Neural cell (in vitro differentiated cells): ENCODE measurements at regions not wholly inside any gene's neighbourhood (a gene's known extent, or its start where the extent isn't known, plus 50 kb on each side); places are given as distances from the start of the nearest gene placed in this dataset.

Source experiments
- H2AFZ ChIP-seq: fragments of 200-600, 300-800 bp; sonication (generic), shearing (Covaris generic); 2 replicates; pipeline ENCODE4 v1.6.0; 2014; ENCODE audit warnings: low read depth, mild to moderate bottlenecking, antibody characterized with exemption, low read length, moderate library complexity
- H3F3A ChIP-seq: fragments of 200-600 bp; shearing (Covaris generic); 2 replicates; pipeline ENCODE4 v1.6.1; 2016; ENCODE audit warnings: mild to moderate bottlenecking, moderate library complexity, mixed read lengths, antibody characterized with exemption, low read length; ENCODE audit not compliant: insufficient read depth, poor library complexity, severe bottlenecking
- H3K27ac ChIP-seq: fragments of 200-600, 300-800 bp; sonication (generic), shearing (Covaris generic); 2 replicates; pipeline ENCODE4 v1.5.1; 2014; ENCODE audit warnings: mild to moderate bottlenecking, low read length, moderate library complexity
- H3K27me3 ChIP-seq: fragments of 300-800, 200-600 bp; sonication (generic), shearing (Covaris generic); 2 replicates; pipeline ENCODE4 v1.6.0; 2014; ENCODE audit warnings: mild to moderate bottlenecking, low read depth, low read length, moderate library complexity; ENCODE audit not compliant: insufficient read depth
- H3K36me3 ChIP-seq: fragments of 300-800, 200-600 bp; sonication (generic), shearing (Covaris generic); 2 replicates; pipeline ENCODE4 v1.5.1; 2014; ENCODE audit warnings: mild to moderate bottlenecking, antibody characterized with exemption, low read length, moderate library complexity; ENCODE audit not compliant: insufficient read depth
- H3K4me2 ChIP-seq: fragments of 300-800, 200-600 bp; sonication (generic), shearing (Covaris generic); 2 replicates; pipeline ENCODE4 v1.6.0; 2014; ENCODE audit warnings: mild to moderate bottlenecking, low read length
- H3K4me3 ChIP-seq: fragments of 300-800, 200-600 bp; sonication (generic), shearing (Covaris generic); 2 replicates; pipeline ENCODE4 v1.5.1; 2014; ENCODE audit warnings: mild to moderate bottlenecking, low read length, moderate library complexity
- H3K79me2 ChIP-seq: fragments of 200-600 bp; shearing (Covaris generic); replicated peaks from 2 replicates; pipeline ENCODE4 v1.6.0; 2014; ENCODE audit warnings: mild to moderate bottlenecking, low read length, moderate library complexity; ENCODE audit not compliant: insufficient read depth
- H3K9ac ChIP-seq: fragments of 300-800, 200-600 bp; sonication (generic), shearing (Covaris generic); 2 replicates; pipeline ENCODE4 v1.6.1; 2016; ENCODE audit warnings: mild to moderate bottlenecking, low read length, mixed read lengths
- H3K9me2 ChIP-seq: fragments of 200-600 bp; shearing (Covaris generic); 2 replicates; pipeline ENCODE4 v1.6.1; 2016; ENCODE audit warnings: mild to moderate bottlenecking, low read length, mixed read lengths; ENCODE audit not compliant: insufficient read depth
- H3K9me3 ChIP-seq: fragments of 200-600, 300-800 bp; sonication (generic), shearing (Covaris generic); 2 replicates; pipeline ENCODE4 v1.6.1; 2016; ENCODE audit warnings: mild to moderate bottlenecking, mixed run types, low read length, moderate library complexity, mixed read lengths
- H4K20me1 ChIP-seq: fragments of 200-600 bp; shearing (Covaris generic); 2 replicates; pipeline ENCODE4 v1.6.1; 2016; ENCODE audit warnings: mild to moderate bottlenecking, mixed run types; ENCODE audit not compliant: insufficient read depth
- CTCF ChIP-seq: fragments of 450-650 bp; IDR thresholded peaks from 2 replicates; pipeline ENCODE4 v1.5.1; 2014; ENCODE audit warnings: antibody characterized with exemption, mild to moderate bottlenecking, moderate library complexity; ENCODE audit not compliant: poor library complexity, severe bottlenecking
- EP300 ChIP-seq: fragments of 450-650 bp; conservative IDR thresholded peaks from 2 replicates; pipeline ENCODE4 v1.6.1; 2014; ENCODE audit warnings: antibody characterized with exemption, mild to moderate bottlenecking, moderate library complexity; ENCODE audit not compliant: poor library complexity, severe bottlenecking
- EZH2 ChIP-seq: fragments of 200-600, 300-800 bp; shearing (Covaris generic), sonication (generic); IDR thresholded peaks from 2 replicates; pipeline ENCODE4 v1.6.1; 2014; ENCODE audit warnings: antibody characterized with exemption, low read length, borderline replicate concordance, mild to moderate bottlenecking; ENCODE audit not compliant: insufficient read depth, poor library complexity, severe bottlenecking
- MXI1 ChIP-seq: fragments of 450-650 bp; conservative IDR thresholded peaks from 2 replicates; pipeline ENCODE4 v1.6.1; 2014; ENCODE audit warnings: antibody characterized with exemption, mild to moderate bottlenecking; ENCODE audit not compliant: poor library complexity, severe bottlenecking
- POLR2AphosphoS5 ChIP-seq: IDR thresholded peaks from 2 replicates; pipeline ENCODE4 v1.6.1; 2012
- RAD21 ChIP-seq: fragments of 450-650 bp; conservative IDR thresholded peaks from 2 replicates; pipeline ENCODE4 v1.6.1; 2014; ENCODE audit warnings: antibody characterized with exemption, mild to moderate bottlenecking, moderate library complexity
- SMC3 ChIP-seq: fragments of 450-650 bp; conservative IDR thresholded peaks from 2 replicates; pipeline ENCODE4 v1.6.1; 2014; ENCODE audit warnings: antibody characterized with exemption, mild to moderate bottlenecking, moderate library complexity; ENCODE audit not compliant: poor library complexity
- TAF1 ChIP-seq: IDR thresholded peaks from 2 replicates; pipeline ENCODE4 v1.6.1; 2012; ENCODE audit warnings: low read depth
- TF ChIP-seq, protein P1 (sequence below): IDR thresholded peaks from 2 replicates; pipeline ENCODE4 v1.6.1; 2012; ENCODE audit warnings: borderline replicate concordance

- TF ChIP-seq EZH2 (no peak), CTCF (no peak), TAF1 (no peak), MXI1 (no peak), RAD21 (no peak), POLR2AphosphoS5 (no peak), SMC3 (no peak), EP300 (no peak)
- TF ChIP-seq, protein P1, sequence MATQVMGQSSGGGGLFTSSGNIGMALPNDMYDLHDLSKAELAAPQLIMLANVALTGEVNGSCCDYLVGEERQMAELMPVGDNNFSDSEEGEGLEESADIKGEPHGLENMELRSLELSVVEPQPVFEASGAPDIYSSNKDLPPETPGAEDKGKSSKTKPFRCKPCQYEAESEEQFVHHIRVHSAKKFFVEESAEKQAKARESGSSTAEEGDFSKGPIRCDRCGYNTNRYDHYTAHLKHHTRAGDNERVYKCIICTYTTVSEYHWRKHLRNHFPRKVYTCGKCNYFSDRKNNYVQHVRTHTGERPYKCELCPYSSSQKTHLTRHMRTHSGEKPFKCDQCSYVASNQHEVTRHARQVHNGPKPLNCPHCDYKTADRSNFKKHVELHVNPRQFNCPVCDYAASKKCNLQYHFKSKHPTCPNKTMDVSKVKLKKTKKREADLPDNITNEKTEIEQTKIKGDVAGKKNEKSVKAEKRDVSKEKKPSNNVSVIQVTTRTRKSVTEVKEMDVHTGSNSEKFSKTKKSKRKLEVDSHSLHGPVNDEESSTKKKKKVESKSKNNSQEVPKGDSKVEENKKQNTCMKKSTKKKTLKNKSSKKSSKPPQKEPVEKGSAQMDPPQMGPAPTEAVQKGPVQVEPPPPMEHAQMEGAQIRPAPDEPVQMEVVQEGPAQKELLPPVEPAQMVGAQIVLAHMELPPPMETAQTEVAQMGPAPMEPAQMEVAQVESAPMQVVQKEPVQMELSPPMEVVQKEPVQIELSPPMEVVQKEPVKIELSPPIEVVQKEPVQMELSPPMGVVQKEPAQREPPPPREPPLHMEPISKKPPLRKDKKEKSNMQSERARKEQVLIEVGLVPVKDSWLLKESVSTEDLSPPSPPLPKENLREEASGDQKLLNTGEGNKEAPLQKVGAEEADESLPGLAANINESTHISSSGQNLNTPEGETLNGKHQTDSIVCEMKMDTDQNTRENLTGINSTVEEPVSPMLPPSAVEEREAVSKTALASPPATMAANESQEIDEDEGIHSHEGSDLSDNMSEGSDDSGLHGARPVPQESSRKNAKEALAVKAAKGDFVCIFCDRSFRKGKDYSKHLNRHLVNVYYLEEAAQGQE = no peak
- H3K4me3 ChIP-seq = no peak overlapping the region
- H3K79me2 ChIP-seq = no peaks in the 10 kb centered on the region
- no peaks in the 10 kb centered on the region for H3F3A ChIP-seq
- no peaks in the 10 kb centered on the region for H3K9me2 ChIP-seq
- no peak overlapping the region for H3K9ac ChIP-seq
- no peak overlapping the region for H3K4me2 ChIP-seq
- H3K9me3 ChIP-seq = no peaks in the 10 kb centered on the region
- H4K20me1 ChIP-seq = no peaks in the 10 kb centered on the region
- H2AFZ ChIP-seq = no peak overlapping the region
- H3K36me3 ChIP-seq = no peaks in the 10 kb centered on the region
- no peaks in the 10 kb centered on the region for H3K27me3 ChIP-seq
- no peak overlapping the region for H3K27ac ChIP-seq
Observed at GRCh38 chr13:99626461-99627082, 125.3 kb downstream of the TM9SF2 start.

DNA sequence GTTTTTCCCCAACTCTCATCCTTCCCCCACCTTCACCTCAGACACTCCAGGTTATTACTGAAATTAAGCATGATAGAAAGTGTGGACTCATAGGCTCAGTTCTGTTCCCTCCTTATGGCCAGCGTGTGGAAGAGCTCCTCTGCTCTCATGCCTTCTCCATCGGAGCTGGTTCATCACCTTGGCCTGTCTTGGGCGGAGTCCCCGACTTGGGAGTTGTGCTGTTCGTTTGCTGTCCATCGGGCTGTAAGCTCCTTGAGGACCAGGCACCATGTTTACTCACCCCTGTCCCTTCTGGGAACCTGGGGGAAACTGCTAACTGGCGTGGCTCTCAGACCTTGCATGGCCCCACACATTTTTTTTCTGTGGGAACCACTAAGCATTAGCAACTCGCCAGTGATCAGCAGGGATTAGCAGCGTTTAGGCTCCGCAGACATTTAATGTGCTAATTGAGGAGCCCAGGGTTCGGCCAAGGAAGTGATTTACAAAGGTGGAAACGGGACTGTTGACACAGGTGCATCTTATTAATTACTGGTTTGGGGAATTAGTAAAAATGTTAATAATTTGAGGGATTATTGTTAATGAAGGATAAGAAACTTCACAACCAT lies 123.8 kb downstream of the TM9SF2 start:
- no peaks in the 10 kb centered on the region for H3K9me2 ChIP-seq
- H3K27me3 ChIP-seq = no peaks in the 10 kb centered on the region
- no peak overlapping the region for H3K9ac ChIP-seq
- H3K36me3 ChIP-seq = no peaks in the 10 kb centered on the region
- H3K79me2 ChIP-seq = no peaks in the 10 kb centered on the region
- no peak overlapping the region for H3K27ac ChIP-seq
- H3K4me3 ChIP-seq = no peak overlapping the region
- no peak overlapping the region for H2AFZ ChIP-seq
- no peaks in the 10 kb centered on the region for H3K9me3 ChIP-seq
- H4K20me1 ChIP-seq = no peaks in the 10 kb centered on the region
- H3K4me2 ChIP-seq = no peak overlapping the region
- TF ChIP-seq POLR2AphosphoS5 = no peak
- no peak for TF ChIP-seq RAD21
- TF ChIP-seq, protein P1 = no peak
- TF ChIP-seq MXI1 = no peak
- TF ChIP-seq SMC3 = no peak
- no peak for TF ChIP-seq TAF1
- no peak for TF ChIP-seq CTCF
- no peak for TF ChIP-seq EZH2
- TF ChIP-seq EP300 = no peak
- H3F3A ChIP-seq = no peaks in the 10 kb centered on the region
